Cardiac muscle cell (in vitro differentiated cells and primary cell): ENCODE measurements at regions not wholly inside any gene's neighbourhood (a gene's known extent, or its start where the extent isn't known, plus 50 kb on each side); places are given as distances from the start of the nearest gene placed in this dataset.

Source experiments
- DNase-seq, 2 donors: peaks; one replicate each; pipeline versions ENCODE4 v3.0.0 to v3.0.0-alpha.2; 2010 to 2017; ENCODE audit warnings: low read depth in 1 of 2, low spot score in 1 of 2
- H3K27ac ChIP-seq: fragments of 200-600 bp; sonication (generic); 2 replicates; pipeline ENCODE4 v1.5.1; 2016
- H3K27me3 ChIP-seq: fragments of 200-600 bp; sonication (generic); 2 replicates; pipeline ENCODE4 v1.6.0; 2016; ENCODE audit warnings: control low read depth
- H3K36me3 ChIP-seq: fragments of 200-600 bp; sonication (generic); 2 replicates; pipeline ENCODE4 v1.5.1; 2016; ENCODE audit warnings: control low read depth
- H3K4me1 ChIP-seq: fragments of 200-600 bp; sonication (generic); 2 replicates; pipeline ENCODE4 v1.8.1; 2017; ENCODE audit warnings: low read depth, mild to moderate bottlenecking, mixed run types
- H3K4me3 ChIP-seq: fragments of 200-600 bp; sonication (generic); 2 replicates; pipeline ENCODE4 v1.5.1; 2016; ENCODE audit warnings: mild to moderate bottlenecking
- H3K9me3 ChIP-seq: fragments of 200-600 bp; sonication (generic); 2 replicates; pipeline ENCODE4 v1.5.1; 2017; ENCODE audit warnings: low read depth, mild to moderate bottlenecking, control low read depth
- CTCF ChIP-seq: IDR thresholded peaks from 2 replicates; pipeline ENCODE4 v1.5.1; 2012; ENCODE audit warnings: low read depth, mild to moderate bottlenecking, low read length

GRCh38 chr11:119835753-119836152 lies 106.8 kb upstream of the NECTIN1 start:
- Histone ChIP-seq H3K4me1 (no peaks in the 10 kb centered on the region), H3K36me3 (no peaks in the 10 kb centered on the region), H3K9me3 (no peaks in the 10 kb centered on the region), H3K4me3 (no peak overlapping the region), H3K27me3 (no peaks in the 10 kb centered on the region), H3K27ac (no peak overlapping the region)
- DNase-seq: no peak
- TF ChIP-seq CTCF: no peak

- Histone ChIP-seq H3K4me1 (no peaks in the 10 kb centered on the region), H3K4me3 (no peak overlapping the region), H3K27me3 (no peaks in the 10 kb centered on the region), H3K27ac (no peak overlapping the region), H3K9me3 (no peaks in the 10 kb centered on the region), H3K36me3 (no peaks in the 10 kb centered on the region)
- peak; percentile 51 to 71 for DNase-seq
- no peak for TF ChIP-seq CTCF
Measured at GRCh38 chr11:119832202-119832935, 103.4 kb upstream of the NECTIN1 start.

GRCh38 chr11:119831011-119831410 lies 102.0 kb upstream of the NECTIN1 start:
- Histone ChIP-seq H3K36me3 (no peaks in the 10 kb centered on the region), H3K27me3 (no peaks in the 10 kb centered on the region), H3K4me3 (no peak overlapping the region), H3K27ac (no peak overlapping the region), H3K4me1 (no peaks in the 10 kb centered on the region), H3K9me3 (no peaks in the 10 kb centered on the region)
- no peak for TF ChIP-seq CTCF
- DNase-seq: no peak

GRCh38 chr11:119830400-119830799 lies 101.4 kb upstream of the NECTIN1 start:
- TF ChIP-seq CTCF: no peak
- H3K4me1 ChIP-seq: no peaks in the 10 kb centered on the region
- no peaks in the 10 kb centered on the region for H3K9me3 ChIP-seq
- H3K36me3 ChIP-seq: no peaks in the 10 kb centered on the region
- H3K4me3 ChIP-seq: no peak overlapping the region
- H3K27me3 ChIP-seq: no peaks in the 10 kb centered on the region
- no peak overlapping the region for H3K27ac ChIP-seq
- DNase-seq: no peak

GRCh38 chr11:119829402-119829801 lies 100.4 kb upstream of the NECTIN1 start:
- Histone ChIP-seq H3K27me3 (no peaks in the 10 kb centered on the region), H3K4me3 (no peak overlapping the region), H3K36me3 (no peaks in the 10 kb centered on the region), H3K4me1 (no peaks in the 10 kb centered on the region), H3K9me3 (no peaks in the 10 kb centered on the region), H3K27ac (no peak overlapping the region)
- no peak for TF ChIP-seq CTCF
- DNase-seq: peak in 1 of 2 donors; percentile 6
